ENCODE measurements at regions not wholly inside any gene's neighbourhood (a gene's known extent, or its start where the extent isn't known, plus 50 kb on each side); places are given as distances from the start of the nearest gene placed in this dataset.

- DNase-seq (ENCODE audit: low read depth) = no peak
Observed at GRCh38 chrX:112137276-112137675, 54.7 kb upstream of the TRPC5 start.
